Kidney (tissue), 13 donors: ENCODE measurements at regions not wholly inside any gene's neighbourhood (a gene's known extent, or its start where the extent isn't known, plus 50 kb on each side); places are given as distances from the start of the nearest gene placed in this dataset.

Experiments used
- DNase-seq, 5 donors: peaks; one replicate each; pipeline ENCODE4 v3.0.0-alpha.2; 2013 to 2020
- FAIRE-seq: peaks from 2 replicates; lab custom pipeline; 2012; peaks lifted over from hg19 to GRCh38; lab: Jason Lieb, UNC
- H3K27ac ChIP-seq, 2 donors: one replicate each; pipeline ENCODE4 v1.7.0; 2013; ENCODE audit warnings: low read depth in 2 of 2, low read length in 2 of 2, inconsistent platforms in 1 of 2
- H3K27me3 ChIP-seq: one replicate; pipeline ENCODE4 v1.7.1; 2013; ENCODE audit warnings: low read length, inconsistent platforms; ENCODE audit not compliant: control insufficient read depth, insufficient read depth
- H3K36me3 ChIP-seq, 3 donors: one replicate each; pipeline versions ENCODE4 v1.7.0 to v1.7.1; 2013; ENCODE audit warnings: low read length in 3 of 3, control low read depth in 1 of 3, inconsistent platforms in 1 of 3; ENCODE audit not compliant: insufficient read depth in 3 of 3, control insufficient read depth in 2 of 3
- H3K4me1 ChIP-seq, 3 donors: one replicate each; pipeline versions ENCODE4 v1.7.0 to v1.7.1; 2013; ENCODE audit warnings: low read length in 3 of 3, inconsistent platforms in 1 of 3, low read depth in 1 of 3; ENCODE audit not compliant: control insufficient read depth in 2 of 3, insufficient read depth in 2 of 3
- H3K4me3 ChIP-seq, 3 donors: one replicate each; pipeline versions ENCODE4 v1.7.0 to v1.8.1; 2013; ENCODE audit warnings: low read length in 3 of 3, control low read depth in 1 of 3, inconsistent platforms in 1 of 3
- H3K9ac ChIP-seq, 3 donors: one replicate each; pipeline versions ENCODE4 v1.7.0 to v1.7.1; 2013; ENCODE audit warnings: low read length in 3 of 3, control low read depth in 1 of 3, inconsistent platforms in 1 of 3
- H3K9me3 ChIP-seq, 3 donors: one replicate each; pipeline versions ENCODE4 v1.7.0 to v1.7.1; 2013; ENCODE audit warnings: low read length in 3 of 3, control low read depth in 1 of 3, inconsistent platforms in 1 of 3; ENCODE audit not compliant: control insufficient read depth in 2 of 3, insufficient read depth in 1 of 3
- CTCF ChIP-seq: IDR thresholded peaks from 3 replicates; pipeline ENCODE4 v1.5.1; 2012; ENCODE audit warnings: mild to moderate bottlenecking, moderate library complexity, borderline replicate concordance; ENCODE audit not compliant: insufficient read depth; ENCODE audit errors: extremely low read depth
- intact Hi-C: fragments of 100-400 bp; cut with DNase I; formaldehyde crosslinking; loops from one replicate; pipeline ENCODE4 v1.11.1; 2022
- donor health status: control.
- donor health status: control.
- donor health status: control.
- donor health status: control.
- donor health status: control.
- donor health status: DM: yes; HTN: yes; CAD: no.
- donor health status: Normal renal cell carcinoma (clear cell type).

GRCh38 chr10:128556182-128557110, 430.2 kb upstream of the MKI67 start:
- no peak for FAIRE-seq
- Histone ChIP-seq H3K27me3 (no peaks in the 10 kb centered on the region), H3K27ac (no peak overlapping the region), H3K9ac (no peak overlapping the region), H3K36me3 (no peaks in the 10 kb centered on the region), H3K4me1 (no peaks in the 10 kb centered on the region), H3K4me3 (no peak overlapping the region), H3K9me3 (no peaks in the 10 kb centered on the region)
- TF ChIP-seq CTCF: no peak
- DNase-seq: no peak
- intact Hi-C loops: no loop called here

- H3K27ac ChIP-seq: no peak overlapping the region
- no peak for FAIRE-seq
- no peak overlapping the region for H3K9ac ChIP-seq
- no peak for TF ChIP-seq CTCF
- no peaks in the 10 kb centered on the region for H3K27me3 ChIP-seq
- no peak overlapping the region for H3K4me3 ChIP-seq
- H3K9me3 ChIP-seq: peaks cover 0 to 2% (median 2%) of the 10 kb centered on the region in 3 donors
- no peaks in the 10 kb centered on the region for H3K36me3 ChIP-seq
- intact Hi-C loops: no loop called here
- H3K4me1 ChIP-seq: no peaks in the 10 kb centered on the region
- no peak for DNase-seq
These were observed 431.0 kb upstream of the MKI67 start for GRCh38 chr10:128557149-128557710.

- no peak for DNase-seq
- H3K27ac ChIP-seq: no peak overlapping the region
- no peaks in the 10 kb centered on the region for H3K36me3 ChIP-seq
- intact Hi-C loops: no loop called here
- H3K9ac ChIP-seq: no peak overlapping the region
- no peaks in the 10 kb centered on the region for H3K4me1 ChIP-seq
- no peak for FAIRE-seq
- H3K9me3 ChIP-seq: peaks cover 0 to 14% (median 2%) of the 10 kb centered on the region in 3 donors
- TF ChIP-seq CTCF: no peak
- H3K4me3 ChIP-seq: no peak overlapping the region
- H3K27me3 ChIP-seq: no peaks in the 10 kb centered on the region
These were observed 434.2 kb upstream of the MKI67 start for GRCh38 chr10:128560406-128560805.
